NB4 (cell line): ENCODE measurements at regions not wholly inside any gene's neighbourhood (a gene's known extent, or its start where the extent isn't known, plus 50 kb on each side); places are given as distances from the start of the nearest gene placed in this dataset.

Experiments
- MYC ChIP-seq: IDR thresholded peaks from 2 replicates; pipeline ENCODE4 v1.6.1; 2011; ENCODE audit warnings: low read depth, low read length
- POLR2A ChIP-seq: IDR thresholded peaks from 2 replicates; pipeline ENCODE4 v1.6.1; 2011; ENCODE audit warnings: mild to moderate bottlenecking; ENCODE audit not compliant: insufficient read length; ENCODE audit errors: extremely low read depth
- TF ChIP-seq, protein P1 (sequence below): IDR thresholded peaks from one replicate; pipeline ENCODE4 v1.5.1; 2012; ENCODE audit warnings: low read depth, low read length

DNA sequence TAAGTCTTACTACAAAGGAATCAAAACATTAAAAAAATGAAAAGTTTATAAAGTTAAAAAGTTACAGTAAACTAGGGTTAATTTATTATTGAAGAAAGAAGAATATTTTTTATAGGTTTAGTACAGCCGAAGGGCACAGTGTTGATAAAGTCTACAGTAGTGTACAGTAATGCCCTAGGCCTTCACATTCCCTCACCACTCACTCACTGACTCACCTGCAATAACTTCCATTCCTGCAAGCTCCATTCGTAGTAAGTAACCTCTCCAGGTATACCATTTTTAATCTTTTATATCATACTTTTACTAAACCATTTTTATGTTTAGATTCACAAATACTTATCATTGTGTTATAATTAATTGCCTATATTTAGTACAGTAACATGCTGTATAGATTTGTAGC, 307.5 kb upstream of the FAM241A start:
- TF ChIP-seq, protein P1, sequence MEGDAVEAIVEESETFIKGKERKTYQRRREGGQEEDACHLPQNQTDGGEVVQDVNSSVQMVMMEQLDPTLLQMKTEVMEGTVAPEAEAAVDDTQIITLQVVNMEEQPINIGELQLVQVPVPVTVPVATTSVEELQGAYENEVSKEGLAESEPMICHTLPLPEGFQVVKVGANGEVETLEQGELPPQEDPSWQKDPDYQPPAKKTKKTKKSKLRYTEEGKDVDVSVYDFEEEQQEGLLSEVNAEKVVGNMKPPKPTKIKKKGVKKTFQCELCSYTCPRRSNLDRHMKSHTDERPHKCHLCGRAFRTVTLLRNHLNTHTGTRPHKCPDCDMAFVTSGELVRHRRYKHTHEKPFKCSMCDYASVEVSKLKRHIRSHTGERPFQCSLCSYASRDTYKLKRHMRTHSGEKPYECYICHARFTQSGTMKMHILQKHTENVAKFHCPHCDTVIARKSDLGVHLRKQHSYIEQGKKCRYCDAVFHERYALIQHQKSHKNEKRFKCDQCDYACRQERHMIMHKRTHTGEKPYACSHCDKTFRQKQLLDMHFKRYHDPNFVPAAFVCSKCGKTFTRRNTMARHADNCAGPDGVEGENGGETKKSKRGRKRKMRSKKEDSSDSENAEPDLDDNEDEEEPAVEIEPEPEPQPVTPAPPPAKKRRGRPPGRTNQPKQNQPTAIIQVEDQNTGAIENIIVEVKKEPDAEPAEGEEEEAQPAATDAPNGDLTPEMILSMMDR = no peak
- TF ChIP-seq POLR2A = no peak
- TF ChIP-seq MYC = no peak
